Adipocyte (in vitro differentiated cells): ENCODE measurements at regions not wholly inside any gene's neighbourhood (a gene's known extent, or its start where the extent isn't known, plus 50 kb on each side); places are given as distances from the start of the nearest gene placed in this dataset.
A peak's percentile ranks its signal among the peaks of the same experiment; 100 is the strongest.
"Not testable (repeated sequence)": the region's sequence is repeated elsewhere in the genome, so short reads cannot be mapped to it uniquely, and the experiment has no call there.

Experiments
- DNase-seq: peaks from one replicate; pipeline ENCODE4 v3.0.0-alpha.2; 2015; ENCODE audit warnings: low read depth
- H3K27me3 ChIP-seq: replicated peaks from 2 replicates; pipeline ENCODE4 v1.7.0; 2013; ENCODE audit warnings: mild to moderate bottlenecking, low read length, moderate library complexity; ENCODE audit not compliant: control insufficient read depth, insufficient read depth
- H3K36me3 ChIP-seq: 2 replicates; pipeline ENCODE4 v1.7.0; 2013; ENCODE audit warnings: low read length, mild to moderate bottlenecking, moderate library complexity; ENCODE audit not compliant: control insufficient read depth, insufficient read depth, severe bottlenecking
- H3K4me1 ChIP-seq: 2 replicates; pipeline ENCODE4 v1.7.0; 2013; ENCODE audit warnings: mild to moderate bottlenecking, low read length, moderate library complexity; ENCODE audit not compliant: control insufficient read depth, insufficient read depth
- H3K4me3 ChIP-seq: 2 replicates; pipeline ENCODE4 v1.7.0; 2013; ENCODE audit warnings: mild to moderate bottlenecking, low read length, moderate library complexity
- H3K9ac ChIP-seq: 2 replicates; pipeline ENCODE4 v1.7.0; 2013; ENCODE audit warnings: mild to moderate bottlenecking, low read length, moderate library complexity
- H3K9me3 ChIP-seq: 2 replicates; pipeline ENCODE4 v1.7.0; 2013; ENCODE audit warnings: mild to moderate bottlenecking, low read length, moderate library complexity; ENCODE audit not compliant: control insufficient read depth

GRCh38 chr15:58365098-58365497 is 66.7 kb upstream of the LIPC start:
- not testable (repeated sequence) for H3K27me3 ChIP-seq, H3K4me3 ChIP-seq, H3K9ac ChIP-seq, H3K36me3 ChIP-seq, DNase-seq
- Histone ChIP-seq H3K9me3 (peaks cover 12% of the 10 kb centered on the region), H3K4me1 (peaks cover 13% of the 10 kb centered on the region)

- no peak for DNase-seq
- Histone ChIP-seq H3K36me3 (no peaks in the 10 kb centered on the region), H3K27me3 (no peaks in the 10 kb centered on the region), H3K4me1 (no peaks in the 10 kb centered on the region), H3K9ac (no peak overlapping the region), H3K9me3 (peaks cover 20% of the 10 kb centered on the region), H3K4me3 (no peak overlapping the region)
Observed at GRCh38 chr15:58369261-58369701, 62.5 kb upstream of the LIPC start.

GRCh38 chr15:58369956-58370355 is 61.8 kb upstream of the LIPC start:
- no peak for DNase-seq
- no peak overlapping the region for H3K4me3 ChIP-seq
- H3K27me3 ChIP-seq: no peaks in the 10 kb centered on the region
- no peaks in the 10 kb centered on the region for H3K36me3 ChIP-seq
- H3K4me1 ChIP-seq: no peaks in the 10 kb centered on the region
- peaks cover 14% of the 10 kb centered on the region for H3K9me3 ChIP-seq
- no peak overlapping the region for H3K9ac ChIP-seq

- H3K9ac ChIP-seq: no peak overlapping the region
- peaks cover 9% of the 10 kb centered on the region for H3K4me1 ChIP-seq
- H3K4me3 ChIP-seq: no peak overlapping the region
- peaks cover 13% of the 10 kb centered on the region for H3K9me3 ChIP-seq
- no peaks in the 10 kb centered on the region for H3K27me3 ChIP-seq
- DNase-seq: no peak
- no peaks in the 10 kb centered on the region for H3K36me3 ChIP-seq
Observed at GRCh38 chr15:58374147-58374546, 57.6 kb upstream of the LIPC start.

GRCh38 chr15:58377193-58377592 is 54.6 kb upstream of the LIPC start:
- Histone ChIP-seq H3K9me3 (peaks cover 9% of the 10 kb centered on the region), H3K27me3 (no peaks in the 10 kb centered on the region), H3K4me1 (peaks cover 9% of the 10 kb centered on the region), H3K9ac (no peak overlapping the region), H3K4me3 (no peak overlapping the region), H3K36me3 (no peaks in the 10 kb centered on the region)
- DNase-seq: no peak

- no peaks in the 10 kb centered on the region for H3K36me3 ChIP-seq
- H3K9ac ChIP-seq: no peak overlapping the region
- no peak overlapping the region for H3K4me3 ChIP-seq
- peak; percentile 47 for DNase-seq
- no peaks in the 10 kb centered on the region for H3K27me3 ChIP-seq
- peaks cover 9% of the 10 kb centered on the region for H3K4me1 ChIP-seq
- H3K9me3 ChIP-seq: peaks cover 5% of the 10 kb centered on the region
Observed at GRCh38 chr15:58378241-58379085, 53.3 kb upstream of the LIPC start.

GRCh38 chr15:58379454-58379853 is 52.3 kb upstream of the LIPC start:
- not testable (repeated sequence) for H3K36me3 ChIP-seq, H3K9me3 ChIP-seq, H3K27me3 ChIP-seq, H3K9ac ChIP-seq, H3K4me3 ChIP-seq, DNase-seq, H3K4me1 ChIP-seq

- Histone ChIP-seq H3K36me3 (no peaks in the 10 kb centered on the region), H3K27me3 (no peaks in the 10 kb centered on the region), H3K4me1 (peaks cover 9% of the 10 kb centered on the region), H3K9me3 (peaks cover 5% of the 10 kb centered on the region), H3K9ac (no peak overlapping the region), H3K4me3 (no peak overlapping the region)
- no peak for DNase-seq
Observed at GRCh38 chr15:58380280-58380945, 51.4 kb upstream of the LIPC start.

GRCh38 chr15:58381697-58382096 is 50.1 kb upstream of the LIPC start:
- DNase-seq: no peak
- H3K9ac ChIP-seq: no peak overlapping the region
- no peak overlapping the region for H3K4me3 ChIP-seq
- no peaks in the 10 kb centered on the region for H3K27me3 ChIP-seq
- H3K9me3 ChIP-seq: peaks cover 5% of the 10 kb centered on the region
- no peaks in the 10 kb centered on the region for H3K36me3 ChIP-seq
- peaks cover 16% of the 10 kb centered on the region for H3K4me1 ChIP-seq
